ENCODE measurements at regions not wholly inside any gene's neighbourhood (a gene's known extent, or its start where the extent isn't known, plus 50 kb on each side); places are given as distances from the start of the nearest gene placed in this dataset.

- TF ChIP-seq, protein P1, sequence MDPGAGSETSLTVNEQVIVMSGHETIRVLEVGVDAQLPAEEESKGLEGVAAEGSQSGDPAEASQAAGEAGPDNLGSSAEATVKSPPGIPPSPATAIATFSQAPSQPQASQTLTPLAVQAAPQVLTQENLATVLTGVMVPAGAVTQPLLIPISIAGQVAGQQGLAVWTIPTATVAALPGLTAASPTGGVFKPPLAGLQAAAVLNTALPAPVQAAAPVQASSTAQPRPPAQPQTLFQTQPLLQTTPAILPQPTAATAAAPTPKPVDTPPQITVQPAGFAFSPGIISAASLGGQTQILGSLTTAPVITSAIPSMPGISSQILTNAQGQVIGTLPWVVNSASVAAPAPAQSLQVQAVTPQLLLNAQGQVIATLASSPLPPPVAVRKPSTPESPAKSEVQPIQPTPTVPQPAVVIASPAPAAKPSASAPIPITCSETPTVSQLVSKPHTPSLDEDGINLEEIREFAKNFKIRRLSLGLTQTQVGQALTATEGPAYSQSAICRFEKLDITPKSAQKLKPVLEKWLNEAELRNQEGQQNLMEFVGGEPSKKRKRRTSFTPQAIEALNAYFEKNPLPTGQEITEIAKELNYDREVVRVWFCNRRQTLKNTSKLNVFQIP (CRISPR knock-in tag; IDR thresholded peaks at IDR 0.05; ENCODE audit: borderline replicate concordance, low read depth), result no peak
- TF ChIP-seq ZFP30 (CRISPR knock-in tag; IDR thresholded peaks at IDR 0.05) (no peak), SNAI2 (CRISPR knock-in tag; IDR thresholded peaks at IDR 0.05) (no peak), GLIS3 (CRISPR knock-in tag; IDR thresholded peaks at IDR 0.05) (no peak), ZFP3 (CRISPR knock-in tag; IDR thresholded peaks at IDR 0.05) (no peak), OSR1 (CRISPR knock-in tag; IDR thresholded peaks at IDR 0.05) (no peak), BACH2 (CRISPR knock-in tag; IDR thresholded peaks at IDR 0.05; ENCODE audit: borderline replicate concordance) (no peak), RARB (CRISPR knock-in tag; IDR thresholded peaks at IDR 0.05) (no peak)
- TF ChIP-seq, protein P2, sequence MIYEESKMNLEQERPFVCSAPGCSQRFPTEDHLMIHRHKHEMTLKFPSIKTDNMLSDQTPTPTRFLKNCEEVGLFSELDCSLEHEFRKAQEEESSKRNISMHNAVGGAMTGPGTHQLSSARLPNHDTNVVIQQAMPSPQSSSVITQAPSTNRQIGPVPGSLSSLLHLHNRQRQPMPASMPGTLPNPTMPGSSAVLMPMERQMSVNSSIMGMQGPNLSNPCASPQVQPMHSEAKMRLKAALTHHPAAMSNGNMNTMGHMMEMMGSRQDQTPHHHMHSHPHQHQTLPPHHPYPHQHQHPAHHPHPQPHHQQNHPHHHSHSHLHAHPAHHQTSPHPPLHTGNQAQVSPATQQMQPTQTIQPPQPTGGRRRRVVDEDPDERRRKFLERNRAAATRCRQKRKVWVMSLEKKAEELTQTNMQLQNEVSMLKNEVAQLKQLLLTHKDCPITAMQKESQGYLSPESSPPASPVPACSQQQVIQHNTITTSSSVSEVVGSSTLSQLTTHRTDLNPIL (CRISPR knock-in tag; IDR thresholded peaks at IDR 0.05; ENCODE audit: low read depth), result no peak
- TF ChIP-seq, protein P3, sequence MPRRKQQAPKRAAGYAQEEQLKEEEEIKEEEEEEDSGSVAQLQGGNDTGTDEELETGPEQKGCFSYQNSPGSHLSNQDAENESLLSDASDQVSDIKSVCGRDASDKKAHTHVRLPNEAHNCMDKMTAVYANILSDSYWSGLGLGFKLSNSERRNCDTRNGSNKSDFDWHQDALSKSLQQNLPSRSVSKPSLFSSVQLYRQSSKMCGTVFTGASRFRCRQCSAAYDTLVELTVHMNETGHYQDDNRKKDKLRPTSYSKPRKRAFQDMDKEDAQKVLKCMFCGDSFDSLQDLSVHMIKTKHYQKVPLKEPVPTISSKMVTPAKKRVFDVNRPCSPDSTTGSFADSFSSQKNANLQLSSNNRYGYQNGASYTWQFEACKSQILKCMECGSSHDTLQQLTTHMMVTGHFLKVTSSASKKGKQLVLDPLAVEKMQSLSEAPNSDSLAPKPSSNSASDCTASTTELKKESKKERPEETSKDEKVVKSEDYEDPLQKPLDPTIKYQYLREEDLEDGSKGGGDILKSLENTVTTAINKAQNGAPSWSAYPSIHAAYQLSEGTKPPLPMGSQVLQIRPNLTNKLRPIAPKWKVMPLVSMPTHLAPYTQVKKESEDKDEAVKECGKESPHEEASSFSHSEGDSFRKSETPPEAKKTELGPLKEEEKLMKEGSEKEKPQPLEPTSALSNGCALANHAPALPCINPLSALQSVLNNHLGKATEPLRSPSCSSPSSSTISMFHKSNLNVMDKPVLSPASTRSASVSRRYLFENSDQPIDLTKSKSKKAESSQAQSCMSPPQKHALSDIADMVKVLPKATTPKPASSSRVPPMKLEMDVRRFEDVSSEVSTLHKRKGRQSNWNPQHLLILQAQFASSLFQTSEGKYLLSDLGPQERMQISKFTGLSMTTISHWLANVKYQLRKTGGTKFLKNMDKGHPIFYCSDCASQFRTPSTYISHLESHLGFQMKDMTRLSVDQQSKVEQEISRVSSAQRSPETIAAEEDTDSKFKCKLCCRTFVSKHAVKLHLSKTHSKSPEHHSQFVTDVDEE (CRISPR knock-in tag; IDR thresholded peaks at IDR 0.05), result no peak
These were observed 515.0 kb downstream of the QKI start for GRCh38 chr6:163929538-163929937.

Measured in SK-N-SH treated with all-trans-retinoic acid at 6 μM for 48 hours (cell line).